WTC11 (cell line): ENCODE measurements at regions not wholly inside any gene's neighbourhood (a gene's known extent, or its start where the extent isn't known, plus 50 kb on each side); places are given as distances from the start of the nearest gene placed in this dataset.

ENCODE experiments used
- ATAC-seq: fragments of 200-7000 bp; cut with Tn5 transposase; 2 replicates; pipeline ENCODE4 v1.10.0; 2021; ENCODE audit warnings: mild to moderate bottlenecking, moderate library complexity
- CTCF ChIA-PET: fragments of 300-600 bp; sonication (Branson Sonifier 250); formaldehyde crosslinking; loops from one replicate; lab custom pipeline; 2021; ENCODE audit warnings: antibody characterized with exemption; lab: Charles Lee
- POLR2A ChIA-PET: fragments of 350-600 bp; sonication (Branson Sonifier 250); formaldehyde crosslinking; loops from one replicate; lab custom pipeline; 2021; ENCODE audit warnings: antibody characterized with exemption; lab: Charles Lee
- DNase-seq: peaks from one replicate; pipeline ENCODE4 v3.0.0; 2021; ENCODE audit warnings: low spot score
- H3K27ac Mint-ChIP-seq: 2 replicates; pipeline ENCODE4 v1.8.0; 2021; ENCODE audit warnings: mixed read lengths
- H3K27me3 Mint-ChIP-seq: 2 replicates; pipeline ENCODE4 v1.8.0; 2021; ENCODE audit warnings: low read depth, mild to moderate bottlenecking, moderate library complexity, mixed read lengths
- H3K36me3 Mint-ChIP-seq: 2 replicates; pipeline ENCODE4 v1.8.0; 2021; ENCODE audit warnings: mixed read lengths
- H3K4me1 Mint-ChIP-seq: 2 replicates; pipeline ENCODE4 v1.8.0; 2022; ENCODE audit warnings: mixed read lengths
- H3K4me3 Mint-ChIP-seq: 2 replicates; pipeline ENCODE4 v1.8.0; 2021; ENCODE audit warnings: mild to moderate bottlenecking, moderate library complexity, mixed read lengths
- H3K9me3 Mint-ChIP-seq: 2 replicates; pipeline ENCODE4 v1.8.0; 2021; ENCODE audit warnings: mixed read lengths
- CREB1 ChIP-seq: sonication (generic); formaldehyde crosslinking; IDR thresholded peaks from 2 replicates; pipeline ENCODE4 v1.8.0; 2023; ENCODE audit warnings: mild to moderate bottlenecking, missing genetic modification reagents
- CREM ChIP-seq: sonication (generic); formaldehyde crosslinking; IDR thresholded peaks from 2 replicates; pipeline ENCODE4 v1.8.1; 2022; ENCODE audit warnings: mild to moderate bottlenecking, missing genetic modification reagents, moderate library complexity
- ELF4 ChIP-seq: sonication (generic); formaldehyde crosslinking; IDR thresholded peaks from 2 replicates; pipeline ENCODE4 v1.8.1; 2022; ENCODE audit warnings: low read depth, mild to moderate bottlenecking, moderate library complexity, missing genetic modification reagents
- FOXP1 ChIP-seq: sonication (generic); formaldehyde crosslinking; IDR thresholded peaks from 2 replicates; pipeline ENCODE4 v1.8.0; 2022; ENCODE audit warnings: missing genetic modification reagents, mild to moderate bottlenecking, moderate library complexity, borderline replicate concordance
- GABPB1 ChIP-seq: sonication (generic); formaldehyde crosslinking; IDR thresholded peaks from 2 replicates; pipeline ENCODE4 v1.8.1; 2023; ENCODE audit warnings: mild to moderate bottlenecking, missing genetic modification reagents
- GRHL2 ChIP-seq: fragments of 250-450 bp; sonication (Bioruptor Pico); IDR thresholded peaks from 2 replicates; pipeline ENCODE4 v1.8.0; 2022; ENCODE audit warnings: mild to moderate bottlenecking, moderate library complexity; ENCODE audit not compliant: insufficient replicate concordance, severe bottlenecking
- GTF2I ChIP-seq: fragments of 250-450 bp; sonication (Bioruptor Pico); conservative IDR thresholded peaks from 2 replicates; pipeline ENCODE4 v1.4.0; 2021; ENCODE audit warnings: mild to moderate bottlenecking
- IRF2 ChIP-seq: sonication (generic); formaldehyde crosslinking; IDR thresholded peaks from 2 replicates; pipeline ENCODE4 v1.8.0; 2022; ENCODE audit warnings: low read depth, missing genetic modification reagents, borderline replicate concordance
- JAZF1 ChIP-seq: fragments of 250-450 bp; sonication (Bioruptor Pico); IDR thresholded peaks from 2 replicates; pipeline ENCODE4 v1.9.0; 2021; ENCODE audit warnings: moderate library complexity, mild to moderate bottlenecking, inconsistent platforms
- NFYB ChIP-seq: sonication (generic); formaldehyde crosslinking; conservative IDR thresholded peaks from 2 replicates; pipeline ENCODE4 v1.8.0; 2022; ENCODE audit warnings: low read depth, missing genetic modification reagents
- NR3C1 ChIP-seq: sonication (generic); formaldehyde crosslinking; conservative IDR thresholded peaks from 2 replicates; pipeline ENCODE4 v1.8.1; 2023; ENCODE audit warnings: low read depth, mild to moderate bottlenecking, missing genetic modification reagents
- SMAD4 ChIP-seq: sonication (generic); formaldehyde crosslinking; IDR thresholded peaks from 2 replicates; pipeline ENCODE4 v1.8.0; 2022; ENCODE audit warnings: mild to moderate bottlenecking, missing genetic modification reagents
- SP1 ChIP-seq: sonication (generic); formaldehyde crosslinking; conservative IDR thresholded peaks from 2 replicates; pipeline ENCODE4 v1.8.1; 2022; ENCODE audit warnings: missing genetic modification reagents
- ZBTB21 ChIP-seq: sonication (generic); formaldehyde crosslinking; IDR thresholded peaks from 2 replicates; pipeline ENCODE4 v1.8.1; 2023; ENCODE audit warnings: mild to moderate bottlenecking, missing genetic modification reagents, borderline replicate concordance
- ZNF121 ChIP-seq: sonication (generic); formaldehyde crosslinking; IDR thresholded peaks from 2 replicates; pipeline ENCODE4 v1.8.0; 2023; ENCODE audit warnings: missing genetic modification reagents
- ZNF138 ChIP-seq: sonication (generic); formaldehyde crosslinking; conservative IDR thresholded peaks from 2 replicates; pipeline ENCODE4 v1.8.1; 2022; ENCODE audit warnings: mild to moderate bottlenecking, moderate library complexity, missing genetic modification reagents
- ZNF263 ChIP-seq: sonication (generic); formaldehyde crosslinking; IDR thresholded peaks from 2 replicates; pipeline ENCODE4 v1.8.1; 2022; ENCODE audit warnings: low read depth, mild to moderate bottlenecking, moderate library complexity, missing genetic modification reagents
- ZNF416 ChIP-seq: fragments of 250-450 bp; sonication (Bioruptor Pico); IDR thresholded peaks from 2 replicates; pipeline ENCODE4 v1.9.0; 2021; ENCODE audit warnings: mild to moderate bottlenecking, inconsistent platforms
- TF ChIP-seq, protein P1 (sequence below): sonication (generic); formaldehyde crosslinking; IDR thresholded peaks from 2 replicates; pipeline ENCODE4 v1.8.1; 2023; ENCODE audit warnings: mild to moderate bottlenecking, missing genetic modification reagents, borderline replicate concordance
- TF ChIP-seq, protein P2 (sequence below): sonication (generic); formaldehyde crosslinking; IDR thresholded peaks from 2 replicates; pipeline ENCODE4 v1.8.1; 2023; ENCODE audit warnings: mild to moderate bottlenecking, missing genetic modification reagents
- TF ChIP-seq, protein P3 (sequence below): sonication (generic); formaldehyde crosslinking; IDR thresholded peaks from 2 replicates; pipeline ENCODE4 v1.8.0; 2022; ENCODE audit warnings: missing genetic modification reagents
- TF ChIP-seq, protein P4 (sequence below): sonication (generic); formaldehyde crosslinking; IDR thresholded peaks from 2 replicates; pipeline ENCODE4 v1.8.1; 2023; ENCODE audit warnings: mild to moderate bottlenecking, missing genetic modification reagents
- TF ChIP-seq, protein P5 (sequence below): sonication (generic); formaldehyde crosslinking; conservative IDR thresholded peaks from 2 replicates; pipeline ENCODE4 v1.8.1; 2023; ENCODE audit warnings: mild to moderate bottlenecking, low read depth, missing genetic modification reagents, moderate library complexity

DNA sequence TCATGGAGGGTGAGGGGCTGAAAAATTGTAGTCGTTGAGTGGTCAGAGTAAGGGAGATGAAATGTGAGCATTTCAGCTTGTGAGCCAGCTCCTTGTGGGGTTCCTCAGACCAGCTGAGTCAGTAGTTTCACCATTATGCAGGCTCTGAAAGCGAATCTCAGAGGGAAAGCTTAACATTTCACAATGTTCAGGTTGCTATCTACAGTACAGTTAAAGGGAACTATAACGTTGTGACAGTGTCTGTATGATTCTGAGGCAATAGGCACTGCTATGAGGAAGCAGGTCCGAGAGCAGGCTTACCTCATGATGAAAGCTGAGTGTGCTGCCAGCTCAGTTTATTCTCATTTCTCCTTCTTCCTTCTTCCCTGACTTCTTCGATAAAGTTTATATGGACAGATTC is 469.6 kb downstream of the EDEM1 start:
- H3K9me3 Mint-ChIP-seq = peaks cover 91% of the 10 kb centered on the region
- no peak overlapping the region for H3K4me3 Mint-ChIP-seq
- POLR2A ChIA-PET = no interaction called here
- TF ChIP-seq SMAD4 (no peak), CREB1 (no peak), ELF4 (CRISPR knock-in tag) (no peak), GABPB1 (CRISPR knock-in tag) (no peak), CREM (CRISPR knock-in tag) (no peak), NFYB (CRISPR knock-in tag) (no peak), SP1 (CRISPR knock-in tag) (no peak), ZNF263 (no peak), FOXP1 (CRISPR knock-in tag) (no peak), ZNF121 (CRISPR knock-in tag) (no peak), NR3C1 (CRISPR knock-in tag) (no peak), IRF2 (CRISPR knock-in tag) (no peak), ZNF138 (no peak)
- TF ChIP-seq, protein P1, sequence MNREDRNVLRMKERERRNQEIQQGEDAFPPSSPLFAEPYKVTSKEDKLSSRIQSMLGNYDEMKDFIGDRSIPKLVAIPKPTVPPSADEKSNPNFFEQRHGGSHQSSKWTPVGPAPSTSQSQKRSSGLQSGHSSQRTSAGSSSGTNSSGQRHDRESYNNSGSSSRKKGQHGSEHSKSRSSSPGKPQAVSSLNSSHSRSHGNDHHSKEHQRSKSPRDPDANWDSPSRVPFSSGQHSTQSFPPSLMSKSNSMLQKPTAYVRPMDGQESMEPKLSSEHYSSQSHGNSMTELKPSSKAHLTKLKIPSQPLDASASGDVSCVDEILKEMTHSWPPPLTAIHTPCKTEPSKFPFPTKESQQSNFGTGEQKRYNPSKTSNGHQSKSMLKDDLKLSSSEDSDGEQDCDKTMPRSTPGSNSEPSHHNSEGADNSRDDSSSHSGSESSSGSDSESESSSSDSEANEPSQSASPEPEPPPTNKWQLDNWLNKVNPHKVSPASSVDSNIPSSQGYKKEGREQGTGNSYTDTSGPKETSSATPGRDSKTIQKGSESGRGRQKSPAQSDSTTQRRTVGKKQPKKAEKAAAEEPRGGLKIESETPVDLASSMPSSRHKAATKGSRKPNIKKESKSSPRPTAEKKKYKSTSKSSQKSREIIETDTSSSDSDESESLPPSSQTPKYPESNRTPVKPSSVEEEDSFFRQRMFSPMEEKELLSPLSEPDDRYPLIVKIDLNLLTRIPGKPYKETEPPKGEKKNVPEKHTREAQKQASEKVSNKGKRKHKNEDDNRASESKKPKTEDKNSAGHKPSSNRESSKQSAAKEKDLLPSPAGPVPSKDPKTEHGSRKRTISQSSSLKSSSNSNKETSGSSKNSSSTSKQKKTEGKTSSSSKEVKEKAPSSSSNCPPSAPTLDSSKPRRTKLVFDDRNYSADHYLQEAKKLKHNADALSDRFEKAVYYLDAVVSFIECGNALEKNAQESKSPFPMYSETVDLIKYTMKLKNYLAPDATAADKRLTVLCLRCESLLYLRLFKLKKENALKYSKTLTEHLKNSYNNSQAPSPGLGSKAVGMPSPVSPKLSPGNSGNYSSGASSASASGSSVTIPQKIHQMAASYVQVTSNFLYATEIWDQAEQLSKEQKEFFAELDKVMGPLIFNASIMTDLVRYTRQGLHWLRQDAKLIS = no peak
- TF ChIP-seq, protein P2, sequence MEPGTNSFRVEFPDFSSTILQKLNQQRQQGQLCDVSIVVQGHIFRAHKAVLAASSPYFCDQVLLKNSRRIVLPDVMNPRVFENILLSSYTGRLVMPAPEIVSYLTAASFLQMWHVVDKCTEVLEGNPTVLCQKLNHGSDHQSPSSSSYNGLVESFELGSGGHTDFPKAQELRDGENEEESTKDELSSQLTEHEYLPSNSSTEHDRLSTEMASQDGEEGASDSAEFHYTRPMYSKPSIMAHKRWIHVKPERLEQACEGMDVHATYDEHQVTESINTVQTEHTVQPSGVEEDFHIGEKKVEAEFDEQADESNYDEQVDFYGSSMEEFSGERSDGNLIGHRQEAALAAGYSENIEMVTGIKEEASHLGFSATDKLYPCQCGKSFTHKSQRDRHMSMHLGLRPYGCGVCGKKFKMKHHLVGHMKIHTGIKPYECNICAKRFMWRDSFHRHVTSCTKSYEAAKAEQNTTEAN (CRISPR knock-in tag) = no peak
- TF ChIP-seq, protein P3, sequence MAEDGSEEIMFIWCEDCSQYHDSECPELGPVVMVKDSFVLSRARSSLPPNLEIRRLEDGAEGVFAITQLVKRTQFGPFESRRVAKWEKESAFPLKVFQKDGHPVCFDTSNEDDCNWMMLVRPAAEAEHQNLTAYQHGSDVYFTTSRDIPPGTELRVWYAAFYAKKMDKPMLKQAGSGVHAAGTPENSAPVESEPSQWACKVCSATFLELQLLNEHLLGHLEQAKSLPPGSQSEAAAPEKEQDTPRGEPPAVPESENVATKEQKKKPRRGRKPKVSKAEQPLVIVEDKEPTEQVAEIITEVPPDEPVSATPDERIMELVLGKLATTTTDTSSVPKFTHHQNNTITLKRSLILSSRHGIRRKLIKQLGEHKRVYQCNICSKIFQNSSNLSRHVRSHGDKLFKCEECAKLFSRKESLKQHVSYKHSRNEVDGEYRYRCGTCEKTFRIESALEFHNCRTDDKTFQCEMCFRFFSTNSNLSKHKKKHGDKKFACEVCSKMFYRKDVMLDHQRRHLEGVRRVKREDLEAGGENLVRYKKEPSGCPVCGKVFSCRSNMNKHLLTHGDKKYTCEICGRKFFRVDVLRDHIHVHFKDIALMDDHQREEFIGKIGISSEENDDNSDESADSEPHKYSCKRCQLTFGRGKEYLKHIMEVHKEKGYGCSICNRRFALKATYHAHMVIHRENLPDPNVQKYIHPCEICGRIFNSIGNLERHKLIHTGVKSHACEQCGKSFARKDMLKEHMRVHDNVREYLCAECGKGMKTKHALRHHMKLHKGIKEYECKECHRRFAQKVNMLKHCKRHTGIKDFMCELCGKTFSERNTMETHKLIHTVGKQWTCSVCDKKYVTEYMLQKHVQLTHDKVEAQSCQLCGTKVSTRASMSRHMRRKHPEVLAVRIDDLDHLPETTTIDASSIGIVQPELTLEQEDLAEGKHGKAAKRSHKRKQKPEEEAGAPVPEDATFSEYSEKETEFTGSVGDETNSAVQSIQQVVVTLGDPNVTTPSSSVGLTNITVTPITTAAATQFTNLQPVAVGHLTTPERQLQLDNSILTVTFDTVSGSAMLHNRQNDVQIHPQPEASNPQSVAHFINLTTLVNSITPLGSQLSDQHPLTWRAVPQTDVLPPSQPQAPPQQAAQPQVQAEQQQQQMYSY (CRISPR knock-in tag) = no peak
- TF ChIP-seq, protein P4, sequence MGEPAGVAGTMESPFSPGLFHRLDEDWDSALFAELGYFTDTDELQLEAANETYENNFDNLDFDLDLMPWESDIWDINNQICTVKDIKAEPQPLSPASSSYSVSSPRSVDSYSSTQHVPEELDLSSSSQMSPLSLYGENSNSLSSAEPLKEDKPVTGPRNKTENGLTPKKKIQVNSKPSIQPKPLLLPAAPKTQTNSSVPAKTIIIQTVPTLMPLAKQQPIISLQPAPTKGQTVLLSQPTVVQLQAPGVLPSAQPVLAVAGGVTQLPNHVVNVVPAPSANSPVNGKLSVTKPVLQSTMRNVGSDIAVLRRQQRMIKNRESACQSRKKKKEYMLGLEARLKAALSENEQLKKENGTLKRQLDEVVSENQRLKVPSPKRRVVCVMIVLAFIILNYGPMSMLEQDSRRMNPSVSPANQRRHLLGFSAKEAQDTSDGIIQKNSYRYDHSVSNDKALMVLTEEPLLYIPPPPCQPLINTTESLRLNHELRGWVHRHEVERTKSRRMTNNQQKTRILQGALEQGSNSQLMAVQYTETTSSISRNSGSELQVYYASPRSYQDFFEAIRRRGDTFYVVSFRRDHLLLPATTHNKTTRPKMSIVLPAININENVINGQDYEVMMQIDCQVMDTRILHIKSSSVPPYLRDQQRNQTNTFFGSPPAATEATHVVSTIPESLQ = no peak
- H3K36me3 Mint-ChIP-seq = peaks cover 50% of the 10 kb centered on the region
- no peaks in the 10 kb centered on the region for H3K27me3 Mint-ChIP-seq
- DNase-seq = no peak
- CTCF ChIA-PET = no interaction called here
- no peak overlapping the region for H3K27ac Mint-ChIP-seq
- no peaks in the 10 kb centered on the region for H3K4me1 Mint-ChIP-seq
- no peak for ATAC-seq

DNA sequence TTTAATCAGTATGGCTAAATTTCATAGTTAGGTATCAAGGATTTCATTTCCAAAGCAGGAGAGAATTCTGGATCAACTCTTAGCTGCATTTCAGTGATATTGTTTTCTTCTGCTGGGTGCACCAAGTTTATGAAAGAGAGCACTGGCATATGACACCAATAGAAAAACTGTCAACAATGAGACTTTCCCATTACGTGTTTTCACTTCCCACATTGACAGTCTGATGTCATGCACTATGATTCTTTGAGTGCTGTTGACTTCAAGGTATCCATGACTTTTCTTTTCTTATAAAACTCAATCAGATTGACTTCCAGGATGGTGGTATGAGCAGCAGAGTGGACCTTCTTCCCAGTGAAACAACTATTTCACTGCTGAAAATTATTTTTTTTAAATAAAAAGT is 476.1 kb downstream of the EDEM1 start:
- Mint-ChIP-seq H3K27me3 (peaks cover 3% of the 10 kb centered on the region; the same call in 1 of the 2 replicates), H3K36me3 (peaks cover 61% of the 10 kb centered on the region), H3K4me3 (no peak overlapping the region), H3K9me3 (peaks cover 90% of the 10 kb centered on the region), H3K4me1 (no peaks in the 10 kb centered on the region), H3K27ac (no peak overlapping the region)
- ChIA-PET POLR2A (no interaction called here), CTCF (no interaction called here)
- ATAC-seq (no peak), DNase-seq (no peak)
- TF ChIP-seq, protein P5, sequence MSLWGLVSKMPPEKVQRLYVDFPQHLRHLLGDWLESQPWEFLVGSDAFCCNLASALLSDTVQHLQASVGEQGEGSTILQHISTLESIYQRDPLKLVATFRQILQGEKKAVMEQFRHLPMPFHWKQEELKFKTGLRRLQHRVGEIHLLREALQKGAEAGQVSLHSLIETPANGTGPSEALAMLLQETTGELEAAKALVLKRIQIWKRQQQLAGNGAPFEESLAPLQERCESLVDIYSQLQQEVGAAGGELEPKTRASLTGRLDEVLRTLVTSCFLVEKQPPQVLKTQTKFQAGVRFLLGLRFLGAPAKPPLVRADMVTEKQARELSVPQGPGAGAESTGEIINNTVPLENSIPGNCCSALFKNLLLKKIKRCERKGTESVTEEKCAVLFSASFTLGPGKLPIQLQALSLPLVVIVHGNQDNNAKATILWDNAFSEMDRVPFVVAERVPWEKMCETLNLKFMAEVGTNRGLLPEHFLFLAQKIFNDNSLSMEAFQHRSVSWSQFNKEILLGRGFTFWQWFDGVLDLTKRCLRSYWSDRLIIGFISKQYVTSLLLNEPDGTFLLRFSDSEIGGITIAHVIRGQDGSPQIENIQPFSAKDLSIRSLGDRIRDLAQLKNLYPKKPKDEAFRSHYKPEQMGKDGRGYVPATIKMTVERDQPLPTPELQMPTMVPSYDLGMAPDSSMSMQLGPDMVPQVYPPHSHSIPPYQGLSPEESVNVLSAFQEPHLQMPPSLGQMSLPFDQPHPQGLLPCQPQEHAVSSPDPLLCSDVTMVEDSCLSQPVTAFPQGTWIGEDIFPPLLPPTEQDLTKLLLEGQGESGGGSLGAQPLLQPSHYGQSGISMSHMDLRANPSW (CRISPR knock-in tag) = no peak
- TF ChIP-seq ZNF416 (no peak), ZBTB21 (CRISPR knock-in tag) (no peak), JAZF1 (no peak), GTF2I (CRISPR knock-in tag) (no peak), GRHL2 (CRISPR knock-in tag) (no peak)
- TF ChIP-seq, protein P2 (CRISPR knock-in tag) = no peak
